HG03064 (cell line): ENCODE measurements at regions not wholly inside any gene's neighbourhood (a gene's known extent, or its start where the extent isn't known, plus 50 kb on each side); places are given as distances from the start of the nearest gene placed in this dataset.
A peak's percentile ranks its signal among the peaks of the same experiment; 100 is the strongest.

Source experiments
- ATAC-seq: cut with Tn5 transposase; IDR thresholded peaks from one replicate; pipeline ENCODE4 v1.9.1; 2021; ENCODE audit warnings: low read depth; ENCODE audit not compliant: unreplicated experiment

GRCh38 chr14:65926935-65927700 lies 514.6 kb downstream of the FUT8 start:
- no peak for ATAC-seq

GRCh38 chr14:65927931-65928356 lies 515.4 kb downstream of the FUT8 start:
- no peak for ATAC-seq

GRCh38 chr14:65928995-65929394 lies 516.5 kb downstream of the FUT8 start:
- ATAC-seq: no peak

- ATAC-seq: no peak
Observed at GRCh38 chr14:65933400-65934069, 521.0 kb downstream of the FUT8 start.

- ATAC-seq: no peak
Observed at GRCh38 chr14:65934070-65934435, 521.5 kb downstream of the FUT8 start.

GRCh38 chr14:65936342-65936975 lies 523.9 kb downstream of the FUT8 start:
- no peak for ATAC-seq

GRCh38 chr14:65937079-65937959 lies 524.8 kb downstream of the FUT8 start:
- no peak for ATAC-seq

- ATAC-seq: no peak
Observed at GRCh38 chr14:65937960-65938316, 525.4 kb downstream of the FUT8 start.

GRCh38 chr14:65938738-65939137 lies 526.2 kb downstream of the FUT8 start:
- ATAC-seq: no peak

- ATAC-seq: no peak
Observed at GRCh38 chr14:65939184-65939583, 526.7 kb downstream of the FUT8 start.

- no peak for ATAC-seq
Observed at GRCh38 chr14:65940056-65940735, 527.7 kb downstream of the FUT8 start.

- no peak for ATAC-seq
Observed at GRCh38 chr14:65941091-65941490, 528.6 kb downstream of the FUT8 start.

GRCh38 chr14:65943150-65943549 lies 530.6 kb downstream of the FUT8 start:
- ATAC-seq: no peak

GRCh38 chr14:65943916-65944410 lies 531.4 kb downstream of the FUT8 start:
- no peak for ATAC-seq

GRCh38 chr14:65945327-65945726 lies 532.8 kb downstream of the FUT8 start:
- ATAC-seq: no peak

GRCh38 chr14:65946494-65946893 lies 534.0 kb downstream of the FUT8 start:
- no peak for ATAC-seq

- no peak for ATAC-seq
Observed at GRCh38 chr14:65948302-65948701, 535.8 kb downstream of the FUT8 start.

GRCh38 chr14:65949711-65950516 lies 536.3 kb upstream of the CCDC196 start:
- peak; percentile 60 for ATAC-seq

- no peak for ATAC-seq
Observed at GRCh38 chr14:65954942-65955341, 531.2 kb upstream of the CCDC196 start.
